IPS DF 4.7 (cell line): ENCODE measurements at regions not wholly inside any gene's neighbourhood (a gene's known extent, or its start where the extent isn't known, plus 50 kb on each side); places are given as distances from the start of the nearest gene placed in this dataset.

Experiments used
- DNase-seq: peaks from one replicate; pipeline ENCODE4 v3.0.0-alpha.2; 2013; ENCODE audit warnings: low spot score; ENCODE audit errors: extremely low read depth

- no peak for DNase-seq
Measured at GRCh38 chr7:35454575-35455385, 200.9 kb upstream of the TBX20 start.

GRCh38 chr7:35450456-35451214 lies 196.7 kb upstream of the TBX20 start:
- no peak for DNase-seq

- no peak for DNase-seq
Measured at GRCh38 chr7:35448486-35448885, 194.6 kb upstream of the TBX20 start.

GRCh38 chr7:35446091-35446490 lies 192.2 kb upstream of the TBX20 start:
- no peak for DNase-seq

GRCh38 chr7:35437619-35438275 lies 183.8 kb upstream of the TBX20 start:
- no peak for DNase-seq

GRCh38 chr7:35436452-35436851 lies 182.6 kb upstream of the TBX20 start:
- no peak for DNase-seq

GRCh38 chr7:35430547-35431153 lies 176.8 kb upstream of the TBX20 start:
- peak; percentile 44 for DNase-seq

- peak; percentile 9 for DNase-seq
Measured at GRCh38 chr7:35424869-35425495, 171.1 kb upstream of the TBX20 start.

- no peak for DNase-seq
Measured at GRCh38 chr7:35424440-35424839, 170.5 kb upstream of the TBX20 start.

GRCh38 chr7:35422715-35423114 lies 168.8 kb upstream of the TBX20 start:
- DNase-seq, result no peak

GRCh38 chr7:35420656-35421055 lies 166.8 kb upstream of the TBX20 start:
- no peak for DNase-seq

GRCh38 chr7:35419391-35419755 lies 165.5 kb upstream of the TBX20 start:
- DNase-seq, result no peak

GRCh38 chr7:35418716-35419390 lies 165.0 kb upstream of the TBX20 start:
- DNase-seq, result no peak

- DNase-seq, result no peak
Measured at GRCh38 chr7:35416568-35416967, 162.7 kb upstream of the TBX20 start.

GRCh38 chr7:35415411-35415822 lies 161.5 kb upstream of the TBX20 start:
- DNase-seq, result no peak

- DNase-seq, result no peak
Measured at GRCh38 chr7:35411331-35411730, 157.4 kb upstream of the TBX20 start.

- no peak for DNase-seq
Measured at GRCh38 chr7:35405461-35405860, 151.6 kb upstream of the TBX20 start.

GRCh38 chr7:35401217-35401879 lies 147.4 kb upstream of the TBX20 start:
- no peak for DNase-seq

GRCh38 chr7:35399840-35400239 lies 145.9 kb upstream of the TBX20 start:
- no peak for DNase-seq

GRCh38 chr7:35399216-35399615 lies 145.3 kb upstream of the TBX20 start:
- DNase-seq, result no peak
